ENCODE measurements at regions not wholly inside any gene's neighbourhood (a gene's known extent, or its start where the extent isn't known, plus 50 kb on each side); places are given as distances from the start of the nearest gene placed in this dataset.
"Not testable (repeated sequence)": the region's sequence is repeated elsewhere in the genome, so short reads cannot be mapped to it uniquely, and the experiment has no call there.

- Histone ChIP-seq H3K9ac (ENCODE audit: insufficient read depth, low read length) (no peak overlapping the region), H3K27me3 (ENCODE audit: control insufficient read depth, insufficient read depth, low read length) (no peaks in the 10 kb centered on the region), H4K20me1 (ENCODE audit: control insufficient read depth, extremely low read depth, insufficient read depth, low read length) (no peaks in the 10 kb centered on the region), H3K79me2 (ENCODE audit: control insufficient read depth, insufficient read depth, low read length) (no peaks in the 10 kb centered on the region), H3K27ac (ENCODE audit: insufficient read depth, low read length) (peak overlapping the region; percentile 86), H3K9me3 (ENCODE audit: control insufficient read depth, insufficient read depth, low read depth, low read length) (no peaks in the 10 kb centered on the region), H3K4me1 (ENCODE audit: control insufficient read depth, extremely low read depth, insufficient read depth, low read length) (peaks cover 3% of the 10 kb centered on the region), H3K36me3 (ENCODE audit: control insufficient read depth, insufficient read depth, low read length) (no peaks in the 10 kb centered on the region), H3K4me3 (replicated peaks in 1 of 4; ENCODE audit: control extremely low read depth in 1 of 4, insufficient read depth in 1 of 4, low read depth in 3 of 4, low read length in 4 of 4) (no peak overlapping the region), H3K4me2 (ENCODE audit: extremely low read depth, insufficient read depth, low read length) (peak overlapping the region; percentile 13), H2AFZ (ENCODE audit: low read length) (no peak overlapping the region)
- DNase-seq (ENCODE audit: low read depth in 2 of 2) = peak; percentile 67 to 97
- TF ChIP-seq CTCF (conservative IDR thresholded peaks at IDR 0.05 in 1 of 2, IDR thresholded peaks at IDR 0.05 in 1 of 2; ENCODE audit: low read depth in 1 of 2, low read length in 2 of 2) (no peak), EZH2 (IDR thresholded peaks at IDR 0.05; ENCODE audit: low read length, missing control alignments) (no peak)
Observed at GRCh38 chr4:66564901-66565651, 894.8 kb upstream of the EPHA5 start.

GRCh38 chr4:66562276-66562806 is 892.1 kb upstream of the EPHA5 start:
- no peak overlapping the region for H3K4me2 ChIP-seq (ENCODE audit: extremely low read depth, insufficient read depth, low read length)
- H3K79me2 ChIP-seq (ENCODE audit: control insufficient read depth, insufficient read depth, low read length) = no peaks in the 10 kb centered on the region
- no peaks in the 10 kb centered on the region for H3K36me3 ChIP-seq (ENCODE audit: control insufficient read depth, insufficient read depth, low read length)
- DNase-seq (ENCODE audit: low read depth in 2 of 2) = peak in 1 of 2 donors; percentile 88
- no peaks in the 10 kb centered on the region for H3K27me3 ChIP-seq (ENCODE audit: control insufficient read depth, insufficient read depth, low read length)
- no peak overlapping the region for H3K9ac ChIP-seq (ENCODE audit: insufficient read depth, low read length)
- peaks cover 3% of the 10 kb centered on the region for H3K4me1 ChIP-seq (ENCODE audit: control insufficient read depth, extremely low read depth, insufficient read depth, low read length)
- no peak overlapping the region for H3K4me3 ChIP-seq (replicated peaks in 1 of 4; ENCODE audit: control extremely low read depth in 1 of 4, insufficient read depth in 1 of 4, low read depth in 3 of 4, low read length in 4 of 4)
- H3K9me3 ChIP-seq (ENCODE audit: control insufficient read depth, insufficient read depth, low read depth, low read length) = no peaks in the 10 kb centered on the region
- no peak overlapping the region for H3K27ac ChIP-seq (ENCODE audit: insufficient read depth, low read length)
- H2AFZ ChIP-seq (ENCODE audit: low read length) = no peak overlapping the region
- TF ChIP-seq EZH2 (IDR thresholded peaks at IDR 0.05; ENCODE audit: low read length, missing control alignments) = no peak
- no peak for TF ChIP-seq CTCF (conservative IDR thresholded peaks at IDR 0.05 in 1 of 2, IDR thresholded peaks at IDR 0.05 in 1 of 2; ENCODE audit: low read depth in 1 of 2, low read length in 2 of 2)
- no peaks in the 10 kb centered on the region for H4K20me1 ChIP-seq (ENCODE audit: control insufficient read depth, extremely low read depth, insufficient read depth, low read length)

DNA sequence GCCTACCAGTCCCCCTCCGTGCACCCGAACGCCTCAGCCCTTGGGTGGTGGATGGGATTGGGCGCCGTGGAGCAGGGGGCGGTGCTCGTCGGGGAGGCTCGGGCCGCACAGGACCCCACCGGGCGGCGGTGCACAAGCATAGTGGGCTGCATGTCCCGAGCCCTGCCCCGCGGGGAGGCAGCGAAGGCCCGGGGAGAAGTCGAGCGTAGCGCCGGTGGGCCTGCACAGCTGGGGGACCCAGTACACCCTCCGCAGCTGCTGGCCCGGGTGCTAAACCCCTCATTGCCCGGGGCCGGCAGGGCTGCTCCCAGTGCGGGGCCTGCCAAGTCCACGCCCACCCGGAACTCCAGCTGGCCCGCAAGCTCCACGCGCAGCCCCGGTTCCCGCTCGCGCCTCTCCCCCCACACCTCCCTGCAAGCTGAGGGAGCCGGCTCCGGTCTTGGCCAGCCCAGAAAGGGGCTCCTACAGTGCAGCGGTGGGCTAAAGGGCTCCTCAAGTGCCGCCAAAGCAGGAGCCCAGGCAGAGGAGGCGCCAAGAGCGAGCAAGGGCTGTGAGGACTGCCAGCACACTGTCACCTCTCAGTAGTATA is 891.3 kb upstream of the EPHA5 start:
- not testable (repeated sequence) for H3K4me1 ChIP-seq (ENCODE audit: control insufficient read depth, extremely low read depth, insufficient read depth, low read length); H3K9me3 ChIP-seq (ENCODE audit: control insufficient read depth, insufficient read depth, low read depth, low read length); H3K9ac ChIP-seq (ENCODE audit: insufficient read depth, low read length); H2AFZ ChIP-seq (ENCODE audit: low read length); H3K27me3 ChIP-seq (ENCODE audit: control insufficient read depth, insufficient read depth, low read length); DNase-seq (ENCODE audit: low read depth in 2 of 2); H3K79me2 ChIP-seq (ENCODE audit: control insufficient read depth, insufficient read depth, low read length); H3K4me2 ChIP-seq (ENCODE audit: extremely low read depth, insufficient read depth, low read length); H3K4me3 ChIP-seq (replicated peaks in 1 of 4; ENCODE audit: control extremely low read depth in 1 of 4, insufficient read depth in 1 of 4, low read depth in 3 of 4, low read length in 4 of 4); H3K36me3 ChIP-seq (ENCODE audit: control insufficient read depth, insufficient read depth, low read length); H3K27ac ChIP-seq (ENCODE audit: insufficient read depth, low read length); H4K20me1 ChIP-seq (ENCODE audit: control insufficient read depth, extremely low read depth, insufficient read depth, low read length)
